Activated naive CD4-positive, alpha-beta T cell treated with anti-CD3 and anti-CD28 coated beads, Interleukin-2, amount 50 U/mL, for 24 hours (primary cell): ENCODE measurements at regions not wholly inside any gene's neighbourhood (a gene's known extent, or its start where the extent isn't known, plus 50 kb on each side); places are given as distances from the start of the nearest gene placed in this dataset.
"Not testable (repeated sequence)": the region's sequence is repeated elsewhere in the genome, so short reads cannot be mapped to it uniquely, and the experiment has no call there.

ENCODE experiments used
- H3K27ac Mint-ChIP-seq: one replicate; pipeline ENCODE4 v1.8.0; 2021; ENCODE audit warnings: mild to moderate bottlenecking, mixed read lengths
- H3K27me3 Mint-ChIP-seq: one replicate; pipeline ENCODE4 v1.8.0; 2021; ENCODE audit warnings: mixed read lengths
- H3K36me3 Mint-ChIP-seq: one replicate; pipeline ENCODE4 v1.8.0; 2021; ENCODE audit warnings: mixed read lengths
- H3K4me1 Mint-ChIP-seq: one replicate; pipeline ENCODE4 v1.8.0; 2021; ENCODE audit warnings: mixed read lengths
- H3K4me3 Mint-ChIP-seq: one replicate; pipeline ENCODE4 v1.8.0; 2021; ENCODE audit warnings: mild to moderate bottlenecking, mixed read lengths
- H3K9me3 Mint-ChIP-seq: one replicate; pipeline ENCODE4 v1.8.0; 2021; ENCODE audit warnings: mixed read lengths

DNA sequence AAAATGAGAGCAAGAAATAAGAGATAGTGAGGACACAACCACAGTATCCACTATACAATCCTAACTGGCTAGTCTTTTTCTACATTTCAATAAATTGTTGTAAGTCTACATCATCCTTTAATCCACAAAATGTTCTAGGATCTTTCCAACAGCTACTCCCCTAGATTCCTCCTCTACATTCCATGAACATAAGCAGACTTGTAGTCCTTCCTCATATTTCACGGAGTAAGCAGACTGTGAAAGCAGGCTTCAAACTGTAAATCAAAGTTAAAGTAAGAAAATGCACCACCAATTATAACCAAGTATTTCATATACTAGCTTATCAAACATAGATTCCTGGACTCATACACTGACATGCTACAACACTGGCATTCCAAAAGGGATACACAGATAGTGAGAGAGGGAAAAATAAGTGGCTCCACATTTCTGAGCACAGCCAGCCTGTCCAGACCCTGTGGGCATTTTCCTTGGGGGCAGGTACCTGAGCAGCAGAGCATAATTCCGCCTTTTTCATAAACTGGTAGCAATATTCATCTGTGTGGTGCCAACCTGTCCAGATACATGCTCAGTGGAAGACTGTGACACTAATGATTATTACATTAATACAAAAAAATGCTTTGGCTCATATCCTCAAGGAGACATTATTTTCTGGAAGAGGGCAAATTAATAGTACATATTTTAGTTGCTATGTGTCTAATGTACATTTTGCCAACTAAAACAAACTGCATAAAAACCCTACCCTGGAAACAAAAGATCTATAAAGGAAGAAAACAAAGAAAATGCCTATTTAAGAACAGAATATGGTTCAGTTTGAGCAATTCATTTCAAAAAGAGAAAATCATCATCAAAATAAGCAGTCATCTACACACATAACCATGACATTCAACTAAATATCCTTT, 113.3 kb upstream of the FSCB start:
- H3K27ac Mint-ChIP-seq = no peak overlapping the region
- H3K36me3 Mint-ChIP-seq = no peaks in the 10 kb centered on the region
- H3K9me3 Mint-ChIP-seq = no peaks in the 10 kb centered on the region
- no peak overlapping the region for H3K4me3 Mint-ChIP-seq
- H3K27me3 Mint-ChIP-seq = peaks cover 1% of the 10 kb centered on the region
- no peaks in the 10 kb centered on the region for H3K4me1 Mint-ChIP-seq

DNA sequence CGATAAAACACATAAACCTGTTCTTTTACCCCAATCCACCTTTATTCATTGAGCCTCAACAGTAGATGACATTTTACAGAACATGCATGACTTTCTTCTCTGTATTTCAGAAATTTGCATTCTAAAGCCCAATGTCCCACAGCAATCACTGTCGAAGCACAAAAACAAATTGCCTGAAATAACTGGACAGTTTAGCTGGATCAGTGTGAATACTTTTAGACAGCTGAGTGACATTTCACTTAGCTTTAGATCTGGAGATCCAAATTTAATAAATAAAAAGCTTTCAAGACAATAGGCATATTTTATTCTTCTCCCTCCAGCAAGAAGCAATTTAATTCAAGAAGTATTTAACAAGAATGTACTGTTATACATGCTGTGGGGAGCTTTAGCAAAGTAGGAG, 109.1 kb upstream of the FSCB start:
- Mint-ChIP-seq H3K4me3 (no peak overlapping the region), H3K27me3 (peaks cover 1% of the 10 kb centered on the region), H3K27ac (no peak overlapping the region), H3K9me3 (no peaks in the 10 kb centered on the region), H3K36me3 (no peaks in the 10 kb centered on the region), H3K4me1 (no peaks in the 10 kb centered on the region)

DNA sequence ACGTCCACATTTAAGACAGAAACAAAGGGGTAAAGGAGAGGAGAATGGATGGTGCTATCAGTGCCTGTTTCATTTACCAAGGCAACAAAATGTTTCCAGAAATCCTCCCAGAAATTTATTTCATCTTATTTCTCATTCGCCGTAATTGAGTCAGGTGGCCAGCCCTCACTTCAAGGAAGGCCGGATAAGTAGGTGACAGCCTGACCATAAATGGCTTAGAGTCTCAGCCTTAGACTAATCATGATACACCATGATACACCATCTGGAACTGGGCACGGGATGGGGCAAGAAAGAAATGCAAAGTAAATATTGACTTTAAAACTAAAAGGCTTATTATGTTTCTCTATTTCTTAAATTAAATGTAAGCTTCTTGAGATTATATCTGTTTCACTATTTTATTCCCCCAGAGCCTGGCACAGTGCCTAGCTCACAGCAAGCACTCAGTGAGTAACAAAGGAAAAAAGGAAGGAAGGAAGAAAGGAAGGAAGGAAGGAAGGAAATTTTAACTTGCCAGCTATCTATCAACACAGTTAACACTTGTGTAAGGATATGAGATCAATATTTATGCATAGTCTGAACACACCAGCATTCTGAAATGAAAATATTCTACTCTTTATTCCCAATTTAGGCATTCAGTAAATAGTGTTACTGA, 106.1 kb upstream of the FSCB start:
- Mint-ChIP-seq H3K4me3 (no peak overlapping the region), H3K36me3 (no peaks in the 10 kb centered on the region), H3K4me1 (no peaks in the 10 kb centered on the region), H3K9me3 (no peaks in the 10 kb centered on the region), H3K27me3 (peaks cover 2% of the 10 kb centered on the region), H3K27ac (no peak overlapping the region)

GRCh38 chr14:44612002-44612401, 104.9 kb upstream of the FSCB start:
- Mint-ChIP-seq H3K27ac (no peak overlapping the region), H3K27me3 (peaks cover 2% of the 10 kb centered on the region), H3K9me3 (no peaks in the 10 kb centered on the region), H3K36me3 (no peaks in the 10 kb centered on the region), H3K4me1 (no peaks in the 10 kb centered on the region), H3K4me3 (no peak overlapping the region)

DNA sequence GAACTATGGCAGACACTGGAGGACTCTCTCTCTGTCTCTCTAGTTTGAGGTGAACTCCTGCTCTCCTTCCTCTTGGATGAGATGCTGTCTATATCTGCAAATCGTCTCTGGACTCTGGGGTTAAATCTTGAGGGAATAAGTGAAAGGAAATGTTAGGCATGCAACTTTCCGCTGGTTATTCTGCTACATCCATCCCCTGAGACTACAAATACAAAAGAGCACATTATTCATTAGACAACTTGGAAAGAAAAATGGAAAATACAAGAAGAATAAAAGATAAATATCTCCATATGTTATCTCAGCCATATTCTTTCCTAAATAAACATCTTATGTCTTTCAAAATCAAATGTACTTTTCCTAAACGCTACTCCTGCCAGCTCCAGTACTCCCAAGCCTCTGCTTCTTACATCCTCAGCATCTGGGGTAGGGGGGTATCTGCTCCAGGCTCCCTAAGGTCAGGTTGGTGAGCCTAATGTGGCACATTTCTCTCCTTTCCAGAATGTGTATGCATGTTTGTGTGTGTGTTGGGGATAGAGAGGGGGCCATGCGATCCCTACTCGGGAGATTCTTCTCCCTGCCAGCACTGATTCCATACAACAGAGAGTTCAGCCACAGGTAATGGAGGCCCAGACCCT, 102.9 kb upstream of the FSCB start:
- Mint-ChIP-seq H3K4me3 (no peak overlapping the region), H3K27me3 (peaks cover 2% of the 10 kb centered on the region), H3K9me3 (no peaks in the 10 kb centered on the region), H3K36me3 (no peaks in the 10 kb centered on the region), H3K27ac (no peak overlapping the region), H3K4me1 (no peaks in the 10 kb centered on the region)

GRCh38 chr14:44609201-44609600, 102.1 kb upstream of the FSCB start:
- Mint-ChIP-seq H3K4me1 (no peaks in the 10 kb centered on the region), H3K36me3 (no peaks in the 10 kb centered on the region), H3K27ac (no peak overlapping the region), H3K4me3 (no peak overlapping the region), H3K27me3 (peaks cover 2% of the 10 kb centered on the region), H3K9me3 (no peaks in the 10 kb centered on the region)

DNA sequence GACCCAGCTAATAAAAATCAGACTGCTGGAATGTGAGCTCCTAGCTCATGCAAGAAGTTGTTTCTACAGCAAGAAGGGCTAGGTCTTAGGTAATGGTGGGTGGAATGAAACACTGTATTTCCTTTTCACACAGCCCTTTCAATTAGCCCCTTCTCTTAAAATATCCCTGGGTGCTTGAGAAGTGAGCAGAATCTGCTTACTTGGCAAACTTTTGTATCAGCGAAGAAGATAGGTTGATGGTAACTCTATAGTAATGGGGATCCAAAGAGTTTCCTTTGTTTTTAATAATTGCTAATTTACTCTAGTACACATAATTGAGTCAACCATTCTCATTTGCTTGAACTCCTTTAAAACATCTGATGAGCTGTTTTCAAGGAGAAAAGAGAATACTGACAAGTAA, 100.6 kb upstream of the FSCB start:
- no peak overlapping the region for H3K27ac Mint-ChIP-seq
- H3K4me3 Mint-ChIP-seq = no peak overlapping the region
- H3K27me3 Mint-ChIP-seq = peaks cover 2% of the 10 kb centered on the region
- H3K9me3 Mint-ChIP-seq = no peaks in the 10 kb centered on the region
- no peaks in the 10 kb centered on the region for H3K36me3 Mint-ChIP-seq
- H3K4me1 Mint-ChIP-seq = no peaks in the 10 kb centered on the region

DNA sequence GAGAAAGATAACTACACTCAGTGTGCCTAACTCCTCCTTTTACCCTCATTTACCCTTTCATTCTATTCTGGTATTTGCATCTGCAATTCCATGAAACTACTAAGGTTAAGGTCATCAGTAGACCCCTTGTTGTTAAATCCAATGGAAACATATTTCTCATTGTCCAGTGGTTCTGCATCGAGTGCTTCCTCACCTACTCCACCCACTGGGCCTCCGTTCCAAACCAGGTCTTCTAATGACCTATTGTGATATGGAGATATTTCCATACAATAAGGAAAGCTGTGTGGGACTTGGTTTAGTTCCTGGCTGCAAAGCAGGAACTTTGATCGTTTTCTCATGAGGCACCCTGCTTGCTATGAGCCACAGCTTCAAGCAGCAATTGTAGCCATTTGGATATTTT, 99.5 kb upstream of the FSCB start:
- H3K36me3 Mint-ChIP-seq = no peaks in the 10 kb centered on the region
- no peak overlapping the region for H3K27ac Mint-ChIP-seq

GRCh38 chr14:44601266-44601665, 94.2 kb upstream of the FSCB start:
- H3K4me1 Mint-ChIP-seq, H3K9me3 Mint-ChIP-seq, H3K27me3 Mint-ChIP-seq, H3K4me3 Mint-ChIP-seq, H3K27ac Mint-ChIP-seq, H3K36me3 Mint-ChIP-seq: not testable (repeated sequence)

More for the DNA sequence above, 99.5 kb upstream of the FSCB start:
- Mint-ChIP-seq H3K27me3 (peaks cover 2% of the 10 kb centered on the region), H3K4me1 (no peaks in the 10 kb centered on the region), H3K9me3 (no peaks in the 10 kb centered on the region), H3K4me3 (no peak overlapping the region)

- Mint-ChIP-seq H3K4me1 (no peaks in the 10 kb centered on the region), H3K4me3 (no peak overlapping the region), H3K9me3 (peaks cover 6% of the 10 kb centered on the region), H3K36me3 (no peaks in the 10 kb centered on the region), H3K27me3 (no peaks in the 10 kb centered on the region), H3K27ac (no peak overlapping the region)
Observed at GRCh38 chr14:44589180-44589579, 82.1 kb upstream of the FSCB start.

GRCh38 chr14:44586910-44587309, 79.8 kb upstream of the FSCB start:
- Mint-ChIP-seq H3K27ac (no peak overlapping the region), H3K4me3 (no peak overlapping the region), H3K36me3 (no peaks in the 10 kb centered on the region), H3K9me3 (peaks cover 6% of the 10 kb centered on the region), H3K4me1 (no peaks in the 10 kb centered on the region), H3K27me3 (no peaks in the 10 kb centered on the region)

GRCh38 chr14:44576356-44576755, 69.3 kb upstream of the FSCB start:
- H3K27ac Mint-ChIP-seq = no peak overlapping the region

DNA sequence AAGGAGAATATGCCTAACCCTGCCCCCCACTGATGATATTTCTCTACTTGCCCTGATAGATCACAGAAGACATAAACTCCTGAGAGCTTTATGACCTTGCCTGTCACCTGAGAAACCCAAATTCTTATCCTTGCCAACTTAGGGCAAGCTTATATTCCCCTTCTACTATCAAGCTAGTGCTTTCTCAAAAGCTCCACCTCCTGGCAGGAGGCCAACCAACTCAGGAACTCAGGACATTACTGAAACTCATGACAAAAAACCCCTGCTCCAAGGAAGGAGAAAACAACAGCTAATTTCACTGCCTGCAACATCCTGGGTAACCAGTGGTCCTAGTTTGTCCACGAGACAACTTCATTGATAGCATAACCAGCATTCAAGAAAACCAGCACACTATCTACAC, 60.9 kb upstream of the FSCB start:
- no peaks in the 10 kb centered on the region for H3K4me1 Mint-ChIP-seq

More at GRCh38 chr14:44576356-44576755, 69.3 kb upstream of the FSCB start:
- Mint-ChIP-seq H3K36me3 (no peaks in the 10 kb centered on the region), H3K27me3 (no peaks in the 10 kb centered on the region), H3K4me1 (no peaks in the 10 kb centered on the region), H3K4me3 (no peak overlapping the region), H3K9me3 (peaks cover 5% of the 10 kb centered on the region)

GRCh38 chr14:44565968-44566367, 58.9 kb upstream of the FSCB start:
- Mint-ChIP-seq H3K36me3 (no peaks in the 10 kb centered on the region), H3K27me3 (no peaks in the 10 kb centered on the region), H3K4me1 (no peaks in the 10 kb centered on the region), H3K9me3 (peaks cover 9% of the 10 kb centered on the region), H3K4me3 (no peak overlapping the region), H3K27ac (no peak overlapping the region)

More for the DNA sequence above, 60.9 kb upstream of the FSCB start:
- H3K27me3 Mint-ChIP-seq = no peaks in the 10 kb centered on the region
- H3K36me3 Mint-ChIP-seq = no peaks in the 10 kb centered on the region
- H3K9me3 Mint-ChIP-seq = peaks cover 13% of the 10 kb centered on the region
- no peak overlapping the region for H3K27ac Mint-ChIP-seq
- no peak overlapping the region for H3K4me3 Mint-ChIP-seq

DNA sequence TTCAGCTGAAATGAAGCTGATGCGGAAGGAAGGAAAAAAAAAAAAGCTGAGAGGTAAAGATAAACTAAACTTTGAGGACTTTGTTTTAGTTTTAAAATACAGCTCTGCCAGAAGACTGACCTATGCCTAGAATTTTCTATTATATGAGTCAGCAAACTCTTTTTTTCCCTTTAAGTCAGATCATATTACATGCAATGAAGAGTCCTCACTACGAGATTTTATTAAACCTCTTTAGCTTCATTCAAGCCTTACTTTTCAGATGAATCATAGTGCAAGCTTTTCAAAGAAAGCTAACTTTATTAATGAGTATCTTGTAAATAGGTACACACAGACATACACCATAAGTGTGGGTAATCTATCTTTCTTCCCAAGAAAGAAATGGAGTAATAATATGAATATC, 57.8 kb upstream of the FSCB start:
- Mint-ChIP-seq H3K36me3 (no peaks in the 10 kb centered on the region), H3K27ac (no peak overlapping the region), H3K4me3 (no peak overlapping the region), H3K9me3 (peaks cover 7% of the 10 kb centered on the region), H3K27me3 (no peaks in the 10 kb centered on the region), H3K4me1 (no peaks in the 10 kb centered on the region)
